Hepatocyte (in vitro differentiated cells): ENCODE measurements at regions not wholly inside any gene's neighbourhood (a gene's known extent, or its start where the extent isn't known, plus 50 kb on each side); places are given as distances from the start of the nearest gene placed in this dataset.
A peak's percentile ranks its signal among the peaks of the same experiment; 100 is the strongest.

Experiments
- DNase-seq: peaks from one replicate; pipeline ENCODE4 v3.0.0-alpha.2; 2016; ENCODE audit warnings: low spot score
- H2AFZ ChIP-seq: fragments of 200-600 bp; sonication (generic); 2 replicates; pipeline ENCODE4 v1.6.0; 2016; ENCODE audit warnings: antibody characterized with exemption, mild to moderate bottlenecking
- H3K27ac ChIP-seq: fragments of 200-600 bp; sonication (generic); 2 replicates; pipeline ENCODE4 v1.5.1; 2016; ENCODE audit warnings: mild to moderate bottlenecking
- H3K27me3 ChIP-seq: fragments of 200-600 bp; sonication (generic); 2 replicates; pipeline ENCODE4 v1.6.1; 2016
- H3K36me3 ChIP-seq: fragments of 200-600 bp; sonication (generic); replicated peaks from 2 replicates; pipeline ENCODE4 v1.5.1; 2016; ENCODE audit warnings: low read depth; ENCODE audit not compliant: insufficient read depth
- H3K4me1 ChIP-seq: fragments of 200-600 bp; sonication (generic); 2 replicates; pipeline ENCODE4 v1.5.1; 2016; ENCODE audit warnings: mild to moderate bottlenecking, moderate library complexity; ENCODE audit not compliant: insufficient read depth
- H3K4me2 ChIP-seq: fragments of 200-600 bp; sonication (generic); 2 replicates; pipeline ENCODE4 v1.6.0; 2016
- H3K4me3 ChIP-seq: fragments of 200-600 bp; sonication (generic); 2 replicates; pipeline ENCODE4 v1.5.1; 2016; ENCODE audit warnings: mild to moderate bottlenecking
- H3K79me2 ChIP-seq: fragments of 200-600 bp; sonication (generic); 2 replicates; pipeline ENCODE4 v1.6.0; 2017; ENCODE audit warnings: mild to moderate bottlenecking
- H3K9me2 ChIP-seq: fragments of 200-600 bp; sonication (generic); replicated peaks from 2 replicates; pipeline ENCODE4 v1.6.0; 2017; ENCODE audit warnings: mild to moderate bottlenecking; ENCODE audit not compliant: insufficient read depth
- H3K9me3 ChIP-seq: fragments of 200-600 bp; sonication (generic); 2 replicates; pipeline ENCODE4 v1.5.1; 2016; ENCODE audit warnings: low read depth, mild to moderate bottlenecking
- H4K20me1 ChIP-seq: fragments of 200-600 bp; sonication (generic); 2 replicates; pipeline ENCODE4 v1.6.0; 2016; ENCODE audit warnings: mild to moderate bottlenecking; ENCODE audit not compliant: insufficient read depth, poor library complexity, severe bottlenecking
- EZH2 ChIP-seq: fragments of 200-600 bp; sonication (generic); IDR thresholded peaks from 2 replicates; pipeline ENCODE4 v1.6.1; 2016; ENCODE audit warnings: antibody characterized with exemption, mild to moderate bottlenecking, borderline replicate concordance
- EZH2phosphoT487 ChIP-seq: fragments of 200-600 bp; sonication (generic); IDR thresholded peaks from one replicate; pipeline ENCODE4 v1.6.1; 2018; ENCODE audit warnings: antibody characterized with exemption, mild to moderate bottlenecking, low read depth, moderate library complexity; ENCODE audit not compliant: unreplicated experiment, severe bottlenecking
- WGBS: methylation state at CpG from one replicate; pipeline ENCODE4 v1.1.6; 2016; ENCODE audit warnings: low lambda C conversion rate; ENCODE audit errors: missing lambda C conversion rate; 5-methylcytosine and 5-hydroxymethylcytosine counted together
- TF ChIP-seq, protein P1 (sequence below): fragments of 200-600 bp; sonication (generic); IDR thresholded peaks from 2 replicates; pipeline ENCODE4 v1.5.1; 2016; ENCODE audit warnings: antibody characterized with exemption, mild to moderate bottlenecking; ENCODE audit not compliant: poor library complexity

DNA sequence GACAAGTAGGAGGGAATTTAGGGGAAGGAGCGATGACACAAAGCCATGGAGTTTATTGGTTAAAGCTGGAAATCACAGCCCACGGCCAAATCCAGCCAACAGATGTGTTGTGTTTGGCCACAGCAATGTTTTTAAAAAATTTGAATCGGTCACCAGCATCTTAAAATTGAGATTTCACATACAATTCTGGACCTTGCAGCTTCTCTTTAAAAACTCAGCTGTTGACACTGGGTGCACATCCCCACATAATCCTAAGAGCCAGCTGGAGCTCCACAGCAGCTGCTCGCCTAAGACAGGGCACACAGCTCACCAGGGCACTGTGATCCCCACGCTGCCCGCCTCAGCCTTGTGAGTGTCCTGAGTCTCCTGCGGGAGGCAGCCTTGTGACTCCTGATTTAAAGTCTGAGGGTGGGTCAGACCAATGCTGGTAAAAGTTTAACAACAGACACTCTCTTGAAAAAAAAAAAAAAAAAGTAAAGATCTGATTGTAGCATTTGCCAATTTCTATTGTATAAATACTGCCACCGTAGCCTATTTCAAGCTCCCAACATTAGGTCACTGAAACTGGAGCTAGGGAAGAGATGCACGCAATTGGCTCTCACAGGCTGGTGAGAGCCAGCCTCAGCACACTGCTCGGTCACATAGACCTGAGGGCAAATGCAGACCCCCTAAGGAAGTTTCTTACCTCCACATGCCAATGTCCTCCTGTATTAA, 124.8 kb downstream of the HSD17B3 start:
- no peaks in the 10 kb centered on the region for H3K9me2 ChIP-seq
- H3K4me2 ChIP-seq = peak overlapping the region; percentile 17
- no peak overlapping the region for H2AFZ ChIP-seq
- H3K9me3 ChIP-seq = no peaks in the 10 kb centered on the region
- peak; percentile 65 for DNase-seq
- TF ChIP-seq EZH2 (no peak), EZH2phosphoT487 (no peak)
- TF ChIP-seq, protein P1, sequence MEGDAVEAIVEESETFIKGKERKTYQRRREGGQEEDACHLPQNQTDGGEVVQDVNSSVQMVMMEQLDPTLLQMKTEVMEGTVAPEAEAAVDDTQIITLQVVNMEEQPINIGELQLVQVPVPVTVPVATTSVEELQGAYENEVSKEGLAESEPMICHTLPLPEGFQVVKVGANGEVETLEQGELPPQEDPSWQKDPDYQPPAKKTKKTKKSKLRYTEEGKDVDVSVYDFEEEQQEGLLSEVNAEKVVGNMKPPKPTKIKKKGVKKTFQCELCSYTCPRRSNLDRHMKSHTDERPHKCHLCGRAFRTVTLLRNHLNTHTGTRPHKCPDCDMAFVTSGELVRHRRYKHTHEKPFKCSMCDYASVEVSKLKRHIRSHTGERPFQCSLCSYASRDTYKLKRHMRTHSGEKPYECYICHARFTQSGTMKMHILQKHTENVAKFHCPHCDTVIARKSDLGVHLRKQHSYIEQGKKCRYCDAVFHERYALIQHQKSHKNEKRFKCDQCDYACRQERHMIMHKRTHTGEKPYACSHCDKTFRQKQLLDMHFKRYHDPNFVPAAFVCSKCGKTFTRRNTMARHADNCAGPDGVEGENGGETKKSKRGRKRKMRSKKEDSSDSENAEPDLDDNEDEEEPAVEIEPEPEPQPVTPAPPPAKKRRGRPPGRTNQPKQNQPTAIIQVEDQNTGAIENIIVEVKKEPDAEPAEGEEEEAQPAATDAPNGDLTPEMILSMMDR = peak; percentile 28
- H3K4me3 ChIP-seq = no peak overlapping the region
- 50% methylated on average over 10 of the region's 10 CpGs for WGBS
- no peaks in the 10 kb centered on the region for H3K36me3 ChIP-seq
- peaks cover 31% of the 10 kb centered on the region for H3K4me1 ChIP-seq
- no peaks in the 10 kb centered on the region for H4K20me1 ChIP-seq
- H3K79me2 ChIP-seq = no peaks in the 10 kb centered on the region
- no peaks in the 10 kb centered on the region for H3K27me3 ChIP-seq
- peak overlapping the region; percentile 47 for H3K27ac ChIP-seq

DNA sequence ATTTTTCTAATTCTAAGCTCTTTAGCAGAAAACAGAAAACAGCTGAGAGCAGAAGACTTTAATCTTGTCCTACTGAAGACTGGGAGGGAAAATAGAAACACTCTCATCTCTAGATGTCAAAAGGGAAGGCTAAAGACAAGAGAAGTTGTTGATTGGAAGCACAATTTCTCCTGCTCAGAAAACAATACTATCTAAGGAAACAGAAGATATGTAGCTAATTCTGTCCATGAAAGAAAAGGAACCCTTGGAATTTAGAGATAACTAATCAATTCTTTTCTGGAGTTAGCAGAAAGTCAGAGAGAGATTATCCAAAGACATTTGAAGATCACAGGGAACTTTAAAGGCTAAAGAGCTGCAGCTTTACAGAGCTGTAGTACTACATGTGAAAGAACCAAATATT, 126.2 kb downstream of the HSD17B3 start:
- no peak for DNase-seq

DNA sequence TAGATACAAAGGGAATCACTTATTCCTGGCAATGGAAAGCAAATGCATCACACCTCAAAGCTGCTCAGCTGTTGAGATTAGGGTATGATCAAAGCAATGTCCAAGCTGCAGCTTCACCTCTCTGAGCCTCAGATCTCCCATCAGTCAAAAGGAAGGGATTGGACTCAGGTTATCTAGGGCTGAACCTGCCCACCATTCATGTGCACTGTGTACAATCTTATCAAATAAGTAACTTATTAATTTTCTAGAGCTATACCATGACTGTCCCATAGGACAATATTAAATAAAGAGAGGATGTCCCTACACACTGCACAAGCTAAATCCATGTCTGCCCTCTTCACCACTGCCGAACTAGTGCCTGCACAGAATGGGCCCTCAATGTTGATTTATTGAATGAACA, 127.0 kb downstream of the HSD17B3 start:
- WGBS = 88% methylated on average over 1 of the region's 1 CpG
- H3K4me2 ChIP-seq = no peak overlapping the region
- H3K4me3 ChIP-seq = no peak overlapping the region
- H3K27ac ChIP-seq = no peak overlapping the region
- no peak overlapping the region for H2AFZ ChIP-seq
- no peaks in the 10 kb centered on the region for H3K27me3 ChIP-seq
- H3K36me3 ChIP-seq = no peaks in the 10 kb centered on the region
- H3K4me1 ChIP-seq = peaks cover 38% of the 10 kb centered on the region
- TF ChIP-seq EZH2phosphoT487 (no peak), EZH2 (no peak)
- TF ChIP-seq, protein P1 = no peak
- H3K9me3 ChIP-seq = no peaks in the 10 kb centered on the region
- no peaks in the 10 kb centered on the region for H3K9me2 ChIP-seq
- DNase-seq = no peak
- no peaks in the 10 kb centered on the region for H4K20me1 ChIP-seq
- H3K79me2 ChIP-seq = no peaks in the 10 kb centered on the region

More for the DNA sequence above, 126.2 kb downstream of the HSD17B3 start:
- TF ChIP-seq EZH2 (no peak), EZH2phosphoT487 (no peak)
- TF ChIP-seq, protein P1 = no peak
- Histone ChIP-seq H3K27me3 (no peaks in the 10 kb centered on the region), H2AFZ (no peak overlapping the region), H3K36me3 (no peaks in the 10 kb centered on the region), H3K9me2 (no peaks in the 10 kb centered on the region), H3K9me3 (no peaks in the 10 kb centered on the region), H3K4me2 (no peak overlapping the region), H3K4me3 (no peak overlapping the region), H3K4me1 (peaks cover 31% of the 10 kb centered on the region), H4K20me1 (no peaks in the 10 kb centered on the region), H3K79me2 (no peaks in the 10 kb centered on the region), H3K27ac (peak overlapping the region; percentile 31)

- peaks cover 43% of the 10 kb centered on the region for H3K4me1 ChIP-seq
- H3K4me2 ChIP-seq = no peak overlapping the region
- H3K4me3 ChIP-seq = no peak overlapping the region
- no peaks in the 10 kb centered on the region for H3K36me3 ChIP-seq
- no peaks in the 10 kb centered on the region for H3K79me2 ChIP-seq
- no peaks in the 10 kb centered on the region for H3K9me2 ChIP-seq
- WGBS = 82% methylated on average over 3 of the region's 3 CpGs
- H3K9me3 ChIP-seq = no peaks in the 10 kb centered on the region
- no peak for DNase-seq
- H3K27me3 ChIP-seq = no peaks in the 10 kb centered on the region
- H4K20me1 ChIP-seq = no peaks in the 10 kb centered on the region
- TF ChIP-seq EZH2phosphoT487 = no peak
- TF ChIP-seq EZH2 = no peak
- TF ChIP-seq, protein P1 = no peak
- no peak overlapping the region for H3K27ac ChIP-seq
- H2AFZ ChIP-seq = no peak overlapping the region
These were observed 127.6 kb downstream of the HSD17B3 start for GRCh38 chr9:96174371-96174770.
